Activated CD4-positive, alpha-beta T cell treated with anti-CD3 and anti-CD28 coated beads for 48 hours (primary cell): ENCODE measurements at regions not wholly inside any gene's neighbourhood (a gene's known extent, or its start where the extent isn't known, plus 50 kb on each side); places are given as distances from the start of the nearest gene placed in this dataset.

Source experiments
- DNase-seq: peaks from one replicate; pipeline ENCODE4 v3.0.0-alpha.2; 2020

- no peak for DNase-seq
These were observed 1553.0 kb upstream of the PIK3C3 start for GRCh38 chr18:40402052-40402451.

- DNase-seq = no peak
These were observed 1566.9 kb upstream of the PIK3C3 start for GRCh38 chr18:40388121-40388520.

GRCh38 chr18:40387130-40387787 is 1567.8 kb upstream of the PIK3C3 start:
- DNase-seq = no peak

- DNase-seq = no peak
These were observed 1572.8 kb upstream of the PIK3C3 start for GRCh38 chr18:40382197-40382596.

- no peak for DNase-seq
These were observed 1574.2 kb upstream of the PIK3C3 start for GRCh38 chr18:40380686-40381439.

- no peak for DNase-seq
These were observed 1579.2 kb upstream of the PIK3C3 start for GRCh38 chr18:40375837-40376236.

- DNase-seq = no peak
These were observed 1583.4 kb upstream of the PIK3C3 start for GRCh38 chr18:40371673-40372072.

- DNase-seq = no peak
These were observed 1587.5 kb upstream of the PIK3C3 start for GRCh38 chr18:40367576-40367975.

- DNase-seq = no peak
These were observed 1588.5 kb upstream of the PIK3C3 start for GRCh38 chr18:40366521-40366920.

GRCh38 chr18:40365526-40365925 is 1589.5 kb upstream of the PIK3C3 start:
- DNase-seq = no peak

- DNase-seq = no peak
These were observed 1594.5 kb upstream of the PIK3C3 start for GRCh38 chr18:40360558-40360957.

- no peak for DNase-seq
These were observed 1597.5 kb upstream of the PIK3C3 start for GRCh38 chr18:40357536-40357935.

- no peak for DNase-seq
These were observed 1598.9 kb upstream of the PIK3C3 start for GRCh38 chr18:40356168-40356567.

- DNase-seq = no peak
These were observed 1599.3 kb upstream of the PIK3C3 start for GRCh38 chr18:40355726-40356125.

- no peak for DNase-seq
These were observed 1606.8 kb upstream of the PIK3C3 start for GRCh38 chr18:40348196-40348595.

GRCh38 chr18:40347261-40347660 is 1607.8 kb upstream of the PIK3C3 start:
- DNase-seq = no peak

- DNase-seq = no peak
These were observed 1608.9 kb upstream of the PIK3C3 start for GRCh38 chr18:40346146-40346545.

GRCh38 chr18:40341701-40342100 is 1613.3 kb upstream of the PIK3C3 start:
- no peak for DNase-seq

- no peak for DNase-seq
These were observed 1616.8 kb upstream of the PIK3C3 start for GRCh38 chr18:40338284-40338683.

- no peak for DNase-seq
These were observed 1628.0 kb upstream of the PIK3C3 start for GRCh38 chr18:40326985-40327384.

- no peak for DNase-seq
These were observed 1629.0 kb upstream of the PIK3C3 start for GRCh38 chr18:40325988-40326387.

GRCh38 chr18:40314199-40314598 is 1640.8 kb upstream of the PIK3C3 start:
- no peak for DNase-seq

GRCh38 chr18:40313030-40313642 is 1641.9 kb upstream of the PIK3C3 start:
- no peak for DNase-seq

GRCh38 chr18:40307627-40308026 is 1647.4 kb upstream of the PIK3C3 start:
- no peak for DNase-seq
